GM21526 (cell line): ENCODE measurements at regions not wholly inside any gene's neighbourhood (a gene's known extent, or its start where the extent isn't known, plus 50 kb on each side); places are given as distances from the start of the nearest gene placed in this dataset.
A peak's percentile ranks its signal among the peaks of the same experiment; 100 is the strongest.

ENCODE experiments used
- ATAC-seq: cut with Tn5 transposase; IDR thresholded peaks from one replicate; pipeline ENCODE4 v1.9.1; 2021; ENCODE audit warnings: moderate library complexity; ENCODE audit not compliant: unreplicated experiment, low FRiP score

- no peak for ATAC-seq
Measured at GRCh38 chr3:67278015-67278618, 280.0 kb downstream of the KBTBD8 start.

GRCh38 chr3:67286586-67286985 lies 288.5 kb downstream of the KBTBD8 start:
- ATAC-seq, result no peak

GRCh38 chr3:67288466-67289106 lies 290.5 kb downstream of the KBTBD8 start:
- ATAC-seq, result no peak

GRCh38 chr3:67289626-67290025 lies 291.5 kb downstream of the KBTBD8 start:
- ATAC-seq, result no peak

- peak; percentile 59 for ATAC-seq
Measured at GRCh38 chr3:67290438-67290837, 292.3 kb downstream of the KBTBD8 start.

- ATAC-seq, result no peak
Measured at GRCh38 chr3:67291287-67292252, 293.5 kb downstream of the KBTBD8 start.

GRCh38 chr3:67292356-67293121 lies 294.4 kb downstream of the KBTBD8 start:
- no peak for ATAC-seq

GRCh38 chr3:67294341-67294740 lies 296.2 kb downstream of the KBTBD8 start:
- no peak for ATAC-seq

- ATAC-seq, result no peak
Measured at GRCh38 chr3:67296039-67296892, 298.2 kb downstream of the KBTBD8 start.

- ATAC-seq, result no peak
Measured at GRCh38 chr3:67297715-67298475, 299.8 kb downstream of the KBTBD8 start.

GRCh38 chr3:67301556-67301955 lies 303.4 kb downstream of the KBTBD8 start:
- no peak for ATAC-seq

- no peak for ATAC-seq
Measured at GRCh38 chr3:67302489-67302888, 304.4 kb downstream of the KBTBD8 start.

- no peak for ATAC-seq
Measured at GRCh38 chr3:67305160-67305559, 307.1 kb downstream of the KBTBD8 start.

- ATAC-seq, result no peak
Measured at GRCh38 chr3:67305922-67306321, 307.8 kb downstream of the KBTBD8 start.

GRCh38 chr3:67311440-67311839 lies 313.3 kb downstream of the KBTBD8 start:
- no peak for ATAC-seq

- no peak for ATAC-seq
Measured at GRCh38 chr3:67312155-67312554, 314.0 kb downstream of the KBTBD8 start.

- no peak for ATAC-seq
Measured at GRCh38 chr3:67318162-67318561, 320.1 kb downstream of the KBTBD8 start.

- no peak for ATAC-seq
Measured at GRCh38 chr3:67324554-67324953, 326.4 kb downstream of the KBTBD8 start.
